GM20000 (cell line): ENCODE measurements at regions not wholly inside any gene's neighbourhood (a gene's known extent, or its start where the extent isn't known, plus 50 kb on each side); places are given as distances from the start of the nearest gene placed in this dataset.
"Not testable (repeated sequence)": the region's sequence is repeated elsewhere in the genome, so short reads cannot be mapped to it uniquely, and the experiment has no call there.

ENCODE experiments used
- DNase-seq: peaks from one replicate; pipeline ENCODE4 v3.0.0; 2012; ENCODE audit warnings: low spot score
- CTCF ChIP-seq: IDR thresholded peaks from 2 replicates; pipeline ENCODE4 v1.5.1; 2012; ENCODE audit warnings: mild to moderate bottlenecking, control low read depth; ENCODE audit errors: extremely low read depth, missing control alignments

GRCh38 chr4:111359602-111360001 is 736.7 kb upstream of the PITX2 start:
- TF ChIP-seq CTCF = no peak
- no peak for DNase-seq

- TF ChIP-seq CTCF = no peak
- no peak for DNase-seq
These were observed 738.0 kb upstream of the PITX2 start for GRCh38 chr4:111360906-111361305.

- TF ChIP-seq CTCF = no peak
- DNase-seq = no peak
These were observed 740.1 kb upstream of the PITX2 start for GRCh38 chr4:111362941-111363361.

- not testable (repeated sequence) for DNase-seq
These were observed 755.0 kb upstream of the PITX2 start for GRCh38 chr4:111377880-111378279.

GRCh38 chr4:111388561-111388960 is 756.7 kb upstream of the FAM241A start:
- DNase-seq = no peak
- TF ChIP-seq CTCF = no peak

- DNase-seq = no peak
- no peak for TF ChIP-seq CTCF
These were observed 753.4 kb upstream of the FAM241A start for GRCh38 chr4:111391829-111392228.

- no peak for TF ChIP-seq CTCF
- no peak for DNase-seq
These were observed 751.5 kb upstream of the FAM241A start for GRCh38 chr4:111393781-111394180.

GRCh38 chr4:111398906-111399330 is 746.3 kb upstream of the FAM241A start:
- no peak for TF ChIP-seq CTCF
- no peak for DNase-seq
